ENCODE measurements at regions not wholly inside any gene's neighbourhood (a gene's known extent, or its start where the extent isn't known, plus 50 kb on each side); places are given as distances from the start of the nearest gene placed in this dataset.

GRCh38 chr16:85429776-85430522 is 183.2 kb upstream of the GSE1 start:
- no peak for DNase-seq

- DNase-seq, result no peak
These were observed 182.3 kb upstream of the GSE1 start for GRCh38 chr16:85430523-85431421.

GRCh38 chr16:85431431-85432124 is 181.5 kb upstream of the GSE1 start:
- no peak for DNase-seq

DNA sequence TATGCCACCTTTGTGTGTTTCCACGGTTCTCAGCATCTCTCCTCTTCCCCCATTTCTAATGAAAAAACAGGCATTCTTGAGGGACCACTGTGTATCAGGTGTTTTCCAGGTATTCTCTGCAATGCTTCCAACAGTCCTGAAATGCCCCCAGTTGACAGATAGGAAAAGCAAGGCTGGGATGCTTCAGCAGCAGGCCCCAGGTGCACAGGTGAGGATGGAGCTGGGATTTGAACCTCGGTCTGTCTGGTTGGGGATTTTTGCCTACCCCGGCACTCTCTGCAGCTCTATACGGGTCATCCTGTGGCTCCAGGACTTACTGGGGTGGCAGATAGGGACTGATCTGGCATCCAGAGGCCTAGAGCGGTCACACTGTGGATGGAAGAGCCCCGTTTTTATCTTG is 180.5 kb upstream of the GSE1 start:
- no peak for DNase-seq

DNA sequence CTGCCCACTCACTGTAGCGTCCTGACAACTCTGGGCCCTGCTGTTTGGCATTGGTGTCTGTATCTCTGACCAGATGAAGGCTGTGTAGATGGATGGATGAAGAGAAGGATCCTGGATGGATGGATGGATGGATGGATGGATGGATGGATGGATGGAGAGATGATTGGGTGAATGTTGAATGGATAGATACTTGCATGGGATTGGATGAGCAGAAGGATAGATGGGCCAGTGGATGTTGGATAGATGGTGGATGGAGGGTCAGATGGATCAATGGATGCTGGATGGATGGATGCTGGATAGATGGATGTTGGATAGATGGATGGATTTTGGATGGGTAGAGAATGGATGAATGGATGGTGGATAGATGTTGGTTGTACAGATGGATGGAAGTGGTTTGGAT is 179.6 kb upstream of the GSE1 start:
- no peak for DNase-seq

DNA sequence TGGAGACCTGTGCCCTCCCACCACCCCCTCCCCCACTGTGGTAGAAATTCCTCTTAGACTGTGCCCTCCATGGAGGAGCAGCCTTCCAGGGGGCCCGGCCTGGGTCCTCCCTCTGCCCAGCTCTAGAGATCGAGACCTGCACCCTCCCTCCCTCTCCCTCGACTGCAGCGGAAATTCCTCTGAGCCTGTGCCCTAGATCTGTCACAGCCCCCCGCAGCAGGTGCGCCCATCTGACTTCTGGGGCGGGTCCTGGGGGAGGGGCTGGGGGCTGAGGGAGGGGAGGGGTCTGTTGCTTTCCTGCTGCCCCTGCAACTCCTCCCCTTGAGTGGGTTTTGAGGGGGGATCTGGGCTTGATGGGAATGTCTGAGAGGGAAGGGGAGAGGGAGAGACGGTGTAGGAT is 177.8 kb upstream of the GSE1 start:
- no peak for DNase-seq

DNA sequence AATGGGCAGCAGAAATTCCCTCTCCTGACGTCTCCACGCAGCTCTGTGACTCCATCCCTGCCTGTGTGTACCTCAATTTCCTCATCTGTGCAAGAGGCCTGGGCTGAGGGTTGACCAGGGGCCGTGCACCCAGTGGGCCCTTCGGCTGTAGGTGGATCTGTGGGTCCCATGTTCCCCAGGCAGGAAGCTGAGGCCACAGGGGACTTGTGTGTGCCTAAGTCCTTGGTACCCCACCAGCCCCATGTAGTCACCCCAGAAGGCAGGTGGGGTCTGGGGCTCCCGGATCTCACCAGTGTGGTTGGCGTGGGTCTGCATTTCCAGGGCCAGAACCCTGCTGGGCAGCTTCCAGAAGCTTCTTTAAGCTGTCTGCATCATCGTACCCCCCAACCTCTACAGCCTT is 177.4 kb upstream of the GSE1 start:
- DNase-seq, result no peak

- no peak for DNase-seq
These were observed 176.9 kb upstream of the GSE1 start for GRCh38 chr16:85436207-85436606.

- DNase-seq, result no peak
These were observed 176.4 kb upstream of the GSE1 start for GRCh38 chr16:85436636-85437165.

DNA sequence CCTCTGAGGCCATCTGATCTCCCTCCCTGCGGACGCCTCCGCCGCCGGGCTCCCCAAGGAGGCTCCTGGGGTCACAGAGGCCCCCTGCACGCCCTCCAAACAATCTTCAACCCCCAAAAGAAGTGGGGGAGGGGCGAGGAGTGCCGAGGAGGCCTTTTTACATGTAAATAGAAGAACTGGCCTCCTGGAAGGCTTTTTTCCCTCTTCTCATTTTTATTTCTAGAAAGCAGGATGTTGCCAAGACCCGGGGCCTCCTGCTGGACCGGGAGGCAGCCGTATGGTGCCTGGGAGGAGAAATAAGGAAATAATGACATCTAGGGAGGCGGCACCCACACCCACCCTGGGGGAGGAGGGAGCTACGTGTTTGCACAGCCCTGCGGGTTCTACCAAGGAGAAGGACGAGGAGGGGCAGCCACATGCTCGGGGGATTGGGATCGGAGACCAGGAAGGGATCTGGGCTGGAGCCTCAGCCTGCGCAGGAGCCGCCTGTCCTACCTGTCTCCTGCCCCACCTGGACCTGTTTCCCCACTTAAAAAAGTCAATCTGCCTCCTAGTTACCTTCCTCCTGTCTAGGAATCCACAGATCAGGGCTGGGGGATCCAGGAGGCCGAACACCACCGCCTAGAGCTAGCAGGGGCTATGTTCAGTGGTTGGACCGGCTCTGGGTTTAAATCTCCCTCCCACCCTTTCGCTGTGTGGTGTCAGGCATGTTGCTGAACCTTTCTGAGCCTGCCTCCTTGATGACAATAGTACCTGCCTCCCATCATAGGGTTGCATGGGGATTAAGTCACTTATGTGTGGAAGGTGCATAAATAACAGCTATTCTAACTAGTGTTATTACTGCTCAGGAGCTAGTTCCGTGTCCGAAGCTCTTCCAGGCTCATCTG is 175.7 kb upstream of the GSE1 start:
- DNase-seq, result no peak

GRCh38 chr16:85438981-85439685 is 174.0 kb upstream of the GSE1 start:
- no peak for DNase-seq

GRCh38 chr16:85440744-85441143 is 172.4 kb upstream of the GSE1 start:
- DNase-seq, result no peak

DNA sequence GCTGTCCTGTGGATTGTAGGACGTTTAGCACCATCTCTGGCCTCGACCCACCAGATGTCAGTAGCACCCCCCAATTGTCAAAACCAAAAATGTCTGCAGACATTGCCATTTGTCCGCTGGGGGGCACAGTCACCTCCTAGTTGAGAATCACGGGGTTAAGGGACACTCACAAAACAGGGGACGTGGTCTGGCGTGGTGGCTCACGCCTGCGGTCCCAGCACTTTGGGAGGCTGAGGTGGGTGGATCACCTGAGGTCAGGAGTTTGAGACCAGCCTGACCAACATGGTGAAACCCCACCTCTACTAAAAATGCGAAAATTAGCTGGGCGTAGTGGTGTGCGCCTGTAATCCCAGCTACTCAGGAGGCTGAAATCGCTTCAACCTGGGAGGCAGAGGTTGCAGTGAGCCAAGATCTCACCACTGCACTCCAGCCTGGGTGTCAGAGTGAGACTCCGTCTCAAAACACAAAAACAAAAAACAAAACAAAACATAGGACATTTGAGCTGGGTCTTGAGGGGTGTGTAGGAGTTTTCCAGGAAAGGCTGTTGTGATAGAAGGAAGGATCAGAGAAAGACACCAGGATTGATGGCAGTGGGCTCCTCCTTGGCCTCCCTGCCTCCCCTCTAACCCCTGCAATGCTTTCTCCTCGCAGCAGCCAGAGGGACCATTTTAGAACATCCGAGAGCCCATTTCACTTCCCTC is 171.8 kb upstream of the GSE1 start:
- DNase-seq, result no peak

DNA sequence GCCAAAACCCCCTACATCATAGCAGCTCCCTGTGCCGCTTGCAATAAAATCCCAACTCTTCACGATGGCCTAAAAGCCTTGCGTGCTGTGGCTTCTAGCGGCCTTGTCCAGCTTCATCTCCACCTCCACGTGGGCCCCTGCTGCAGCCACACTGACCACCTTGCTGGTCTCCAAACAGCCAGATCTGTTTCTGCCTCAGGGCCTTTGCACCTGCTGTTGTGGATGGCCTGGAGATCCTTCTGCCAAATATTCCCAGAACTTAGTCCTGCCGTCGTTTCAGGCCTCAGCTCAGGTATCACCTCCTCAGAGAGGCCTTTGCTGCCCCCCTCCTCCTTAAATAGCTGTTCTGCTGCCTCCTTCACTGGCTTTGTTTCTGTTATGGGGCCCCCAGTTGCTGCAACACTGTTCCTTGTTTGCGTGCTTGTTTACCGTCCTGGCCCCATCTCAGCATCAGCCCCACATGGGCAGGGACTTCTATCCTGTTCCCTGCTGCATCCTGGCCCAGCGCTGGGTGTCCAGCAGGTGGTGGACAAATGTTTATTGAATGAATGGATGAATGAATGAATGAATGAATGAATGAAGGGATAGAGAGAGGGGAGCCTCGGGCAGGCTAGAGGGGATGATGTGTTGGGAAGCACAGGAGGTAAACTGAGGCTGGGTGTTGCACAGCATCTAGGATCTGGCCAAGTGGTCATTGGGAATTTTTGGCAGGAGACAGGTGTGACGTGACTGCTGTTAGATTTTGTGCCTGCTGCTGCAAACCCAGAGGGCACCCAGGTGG is 171.0 kb upstream of the GSE1 start:
- DNase-seq, result no peak

GRCh38 chr16:85443116-85443515 is 170.0 kb upstream of the GSE1 start:
- no peak for DNase-seq

- no peak for DNase-seq
These were observed 169.6 kb upstream of the GSE1 start for GRCh38 chr16:85443531-85443930.

DNA sequence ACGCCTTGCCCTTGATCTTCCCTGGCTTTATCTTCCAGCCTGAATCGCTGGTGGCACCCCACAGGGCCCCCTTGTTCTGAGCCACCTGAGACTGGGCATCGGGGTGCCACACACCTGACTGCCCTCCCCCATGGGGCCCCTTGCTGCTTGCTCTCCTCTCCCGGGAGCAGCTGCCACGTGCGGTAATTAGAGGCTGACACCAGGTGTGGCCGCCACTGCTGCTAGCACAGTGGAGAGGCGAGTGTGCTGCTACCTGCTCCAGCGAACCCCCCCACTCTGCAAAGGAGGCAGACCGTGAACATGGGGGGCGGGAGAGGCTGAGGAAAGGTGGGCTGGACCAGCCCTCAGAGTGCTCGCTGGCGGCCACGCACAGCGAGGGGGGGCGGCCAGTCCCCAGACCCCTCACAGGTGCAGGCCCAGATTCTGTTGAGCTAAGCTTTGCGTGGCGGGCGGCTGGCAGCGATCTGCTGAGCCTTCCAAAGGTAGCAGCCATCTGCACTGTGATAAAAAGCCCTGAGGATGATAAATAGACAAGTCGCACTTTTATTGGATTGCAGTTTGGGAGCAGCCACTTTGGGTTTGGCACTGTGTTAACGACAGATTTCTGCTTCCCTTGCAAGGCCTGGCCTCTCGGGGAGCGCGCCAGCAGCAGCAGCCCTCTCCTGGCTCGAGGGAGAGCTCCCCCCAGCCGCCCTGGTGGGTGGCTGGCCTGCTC is 167.9 kb upstream of the GSE1 start:
- no peak for DNase-seq

DNA sequence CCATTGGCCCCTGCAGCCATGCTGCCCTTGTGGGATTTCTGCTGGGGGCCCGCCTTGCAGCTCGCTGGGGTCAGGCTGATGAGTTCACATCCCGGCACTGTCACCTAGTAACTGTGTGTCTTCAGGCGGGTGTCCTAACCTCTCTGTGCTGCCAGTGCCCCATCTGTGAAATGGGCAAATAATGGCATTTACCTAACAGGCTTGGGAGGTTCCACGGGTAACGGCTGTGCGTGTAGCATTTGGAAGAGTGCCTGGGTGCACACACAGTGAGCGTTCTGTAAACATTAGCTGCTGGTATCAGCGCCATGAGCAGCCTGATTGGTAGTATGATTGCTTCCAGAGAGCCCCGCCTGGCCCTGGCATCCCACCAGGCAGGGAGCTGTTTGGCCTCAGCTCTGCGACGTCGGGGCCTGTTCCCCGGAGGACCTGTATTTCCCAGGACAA is 167.3 kb upstream of the GSE1 start:
- no peak for DNase-seq

GRCh38 chr16:85446951-85447692 is 166.0 kb upstream of the GSE1 start:
- no peak for DNase-seq

Data from activated gamma-delta T cell (primary cell).